Nephron (organoid): ENCODE measurements at regions not wholly inside any gene's neighbourhood (a gene's known extent, or its start where the extent isn't known, plus 50 kb on each side); places are given as distances from the start of the nearest gene placed in this dataset.
"Not testable (repeated sequence)": the region's sequence is repeated elsewhere in the genome, so short reads cannot be mapped to it uniquely, and the experiment has no call there.

Experiments
- H3K27ac Mint-ChIP-seq, 3 experiments: 2 replicates each; pipeline ENCODE4 v1.8.0; 2020; ENCODE audit warnings: mixed read lengths in 3 of 3, mild to moderate bottlenecking in 2 of 3, moderate library complexity in 1 of 3
- H3K27me3 Mint-ChIP-seq: 2 replicates; pipeline ENCODE4 v1.8.0; 2021; ENCODE audit warnings: low read depth, mild to moderate bottlenecking, moderate library complexity, mixed read lengths
- H3K36me3 Mint-ChIP-seq: 2 replicates; pipeline ENCODE4 v1.8.0; 2020; ENCODE audit warnings: low read depth, mixed read lengths
- H3K4me1 Mint-ChIP-seq: 2 replicates; pipeline ENCODE4 v1.8.0; 2020; ENCODE audit warnings: mixed read lengths
- H3K4me3 Mint-ChIP-seq, 3 experiments: 2 replicates each; pipeline ENCODE4 v1.8.0; 2020; ENCODE audit warnings: mild to moderate bottlenecking in 3 of 3, mixed read lengths in 3 of 3, moderate library complexity in 2 of 3
- H3K9me3 Mint-ChIP-seq: 2 replicates; pipeline ENCODE4 v1.8.0; 2020; ENCODE audit warnings: mixed read lengths
- TF ChIP-seq, protein P1 (sequence below), 3 experiments: fragments of 200-600 bp; sonication (generic); IDR thresholded peaks; one replicate each; pipeline ENCODE4 v1.5.0; 2021; ENCODE audit warnings: antibody characterized with exemption in 3 of 3; ENCODE audit not compliant: unreplicated experiment in 3 of 3

DNA sequence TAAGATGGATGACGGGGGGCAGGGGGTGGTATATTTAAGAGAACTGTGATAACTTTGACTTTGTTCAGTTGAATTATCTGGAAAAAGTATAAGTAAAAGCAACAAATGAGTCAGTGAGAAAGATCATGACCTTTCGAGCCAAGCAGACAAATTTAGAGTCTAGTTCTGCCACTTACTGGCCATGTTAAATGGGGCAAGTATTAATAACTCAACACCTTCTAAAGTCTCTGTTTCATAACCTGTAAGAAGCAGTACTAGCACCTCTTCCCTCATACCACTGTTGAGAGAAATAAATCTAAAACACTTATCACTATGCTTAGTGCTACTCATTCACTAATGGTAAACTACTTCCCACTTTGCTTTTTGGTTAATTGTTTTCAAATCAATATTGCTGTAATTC is 604.4 kb upstream of the LRRN3 start:
- Mint-ChIP-seq H3K4me3 (no peak overlapping the region), H3K36me3 (no peaks in the 10 kb centered on the region), H3K4me1 (no peaks in the 10 kb centered on the region), H3K27me3 (no peaks in the 10 kb centered on the region), H3K9me3 (peaks cover 8% of the 10 kb centered on the region), H3K27ac (no peak overlapping the region)
- TF ChIP-seq, protein P1, sequence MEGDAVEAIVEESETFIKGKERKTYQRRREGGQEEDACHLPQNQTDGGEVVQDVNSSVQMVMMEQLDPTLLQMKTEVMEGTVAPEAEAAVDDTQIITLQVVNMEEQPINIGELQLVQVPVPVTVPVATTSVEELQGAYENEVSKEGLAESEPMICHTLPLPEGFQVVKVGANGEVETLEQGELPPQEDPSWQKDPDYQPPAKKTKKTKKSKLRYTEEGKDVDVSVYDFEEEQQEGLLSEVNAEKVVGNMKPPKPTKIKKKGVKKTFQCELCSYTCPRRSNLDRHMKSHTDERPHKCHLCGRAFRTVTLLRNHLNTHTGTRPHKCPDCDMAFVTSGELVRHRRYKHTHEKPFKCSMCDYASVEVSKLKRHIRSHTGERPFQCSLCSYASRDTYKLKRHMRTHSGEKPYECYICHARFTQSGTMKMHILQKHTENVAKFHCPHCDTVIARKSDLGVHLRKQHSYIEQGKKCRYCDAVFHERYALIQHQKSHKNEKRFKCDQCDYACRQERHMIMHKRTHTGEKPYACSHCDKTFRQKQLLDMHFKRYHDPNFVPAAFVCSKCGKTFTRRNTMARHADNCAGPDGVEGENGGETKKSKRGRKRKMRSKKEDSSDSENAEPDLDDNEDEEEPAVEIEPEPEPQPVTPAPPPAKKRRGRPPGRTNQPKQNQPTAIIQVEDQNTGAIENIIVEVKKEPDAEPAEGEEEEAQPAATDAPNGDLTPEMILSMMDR (IDR thresholded peaks at IDR 0.05; ENCODE audit: unreplicated experiment in 3 of 3), result no peak

DNA sequence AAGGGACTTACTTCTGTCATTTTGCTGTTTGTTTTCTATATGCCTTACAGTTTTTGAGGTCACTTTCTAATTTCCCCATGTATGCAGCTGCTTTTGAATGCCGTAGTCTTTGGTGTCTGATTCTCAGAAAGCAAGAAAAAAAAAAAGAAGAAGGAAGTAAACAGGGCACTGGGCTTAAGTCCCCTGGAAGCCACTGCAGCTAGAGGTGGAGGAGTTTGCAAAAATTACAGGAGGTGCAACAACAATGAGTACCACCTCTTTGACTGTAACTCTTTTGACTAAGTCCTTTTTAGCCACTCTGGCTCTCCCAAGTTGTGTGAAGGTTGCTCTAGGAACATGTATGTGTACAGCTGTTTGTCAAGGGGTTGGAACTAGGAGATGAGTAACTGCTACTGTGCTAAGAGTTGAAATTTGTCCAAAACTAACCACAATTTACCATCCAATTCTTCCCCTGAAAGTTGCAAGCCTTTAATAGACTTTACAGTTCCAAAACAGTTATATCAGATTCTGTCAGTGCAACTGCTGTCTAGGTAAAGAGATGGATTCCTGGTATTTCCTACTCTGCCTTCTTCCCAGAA is 588.0 kb upstream of the LRRN3 start:
- peaks cover 3% of the 10 kb centered on the region for H3K9me3 Mint-ChIP-seq
- H3K4me1 Mint-ChIP-seq, result no peaks in the 10 kb centered on the region
- no peak overlapping the region for H3K4me3 Mint-ChIP-seq
- H3K27ac Mint-ChIP-seq, result no peak overlapping the region
- H3K36me3 Mint-ChIP-seq, result no peaks in the 10 kb centered on the region
- TF ChIP-seq, protein P1 (IDR thresholded peaks at IDR 0.05; ENCODE audit: unreplicated experiment in 3 of 3), result no peak
- no peaks in the 10 kb centered on the region for H3K27me3 Mint-ChIP-seq

DNA sequence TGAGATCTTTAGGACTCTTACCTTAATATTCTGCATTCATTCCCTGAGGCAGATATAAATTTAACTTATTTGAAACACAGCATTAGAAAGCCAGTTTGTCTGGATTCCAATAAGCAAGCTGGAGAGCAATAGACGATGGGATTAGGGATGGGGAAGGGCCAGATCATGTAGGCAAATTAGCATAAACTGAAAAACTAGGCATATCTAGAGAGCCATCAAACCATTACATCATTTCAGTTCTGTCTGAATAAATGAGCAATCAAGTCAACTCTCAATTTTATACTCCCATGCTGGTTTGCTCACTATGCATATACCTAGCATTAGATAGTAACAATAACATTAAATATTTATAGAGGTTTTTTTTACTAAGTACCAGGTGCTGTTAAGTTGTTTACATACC is 583.6 kb upstream of the LRRN3 start:
- TF ChIP-seq, protein P1 (IDR thresholded peaks at IDR 0.05; ENCODE audit: unreplicated experiment in 3 of 3), result no peak
- no peak overlapping the region for H3K27ac Mint-ChIP-seq
- H3K4me3 Mint-ChIP-seq, result no peak overlapping the region
- H3K36me3 Mint-ChIP-seq, result no peaks in the 10 kb centered on the region
- H3K27me3 Mint-ChIP-seq, result no peaks in the 10 kb centered on the region
- H3K9me3 Mint-ChIP-seq, result no peaks in the 10 kb centered on the region
- no peaks in the 10 kb centered on the region for H3K4me1 Mint-ChIP-seq

DNA sequence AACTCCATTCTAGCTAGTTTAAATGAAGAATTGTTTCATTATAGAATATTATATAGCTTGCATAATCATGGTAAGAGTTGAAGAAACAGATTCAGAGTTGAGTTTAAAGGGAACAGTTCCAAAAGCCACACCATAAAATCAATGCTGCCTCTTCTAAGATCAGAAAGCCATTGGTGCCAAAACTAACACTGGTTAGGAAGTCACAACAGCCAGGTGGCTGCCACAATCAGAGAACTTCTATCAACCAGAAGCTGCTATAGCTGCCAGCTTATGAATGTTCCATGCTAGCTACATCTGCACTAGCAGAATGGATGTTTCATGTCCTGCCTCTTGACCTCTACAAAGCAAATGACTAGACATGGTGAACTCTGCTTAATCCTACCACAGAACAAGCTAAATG is 583.1 kb upstream of the LRRN3 start:
- H3K27ac Mint-ChIP-seq, result no peak overlapping the region
- TF ChIP-seq, protein P1 (IDR thresholded peaks at IDR 0.05; ENCODE audit: unreplicated experiment in 3 of 3), result no peak
- H3K36me3 Mint-ChIP-seq, result no peaks in the 10 kb centered on the region
- H3K4me1 Mint-ChIP-seq, result no peaks in the 10 kb centered on the region
- H3K27me3 Mint-ChIP-seq, result no peaks in the 10 kb centered on the region
- no peaks in the 10 kb centered on the region for H3K9me3 Mint-ChIP-seq
- H3K4me3 Mint-ChIP-seq, result no peak overlapping the region

DNA sequence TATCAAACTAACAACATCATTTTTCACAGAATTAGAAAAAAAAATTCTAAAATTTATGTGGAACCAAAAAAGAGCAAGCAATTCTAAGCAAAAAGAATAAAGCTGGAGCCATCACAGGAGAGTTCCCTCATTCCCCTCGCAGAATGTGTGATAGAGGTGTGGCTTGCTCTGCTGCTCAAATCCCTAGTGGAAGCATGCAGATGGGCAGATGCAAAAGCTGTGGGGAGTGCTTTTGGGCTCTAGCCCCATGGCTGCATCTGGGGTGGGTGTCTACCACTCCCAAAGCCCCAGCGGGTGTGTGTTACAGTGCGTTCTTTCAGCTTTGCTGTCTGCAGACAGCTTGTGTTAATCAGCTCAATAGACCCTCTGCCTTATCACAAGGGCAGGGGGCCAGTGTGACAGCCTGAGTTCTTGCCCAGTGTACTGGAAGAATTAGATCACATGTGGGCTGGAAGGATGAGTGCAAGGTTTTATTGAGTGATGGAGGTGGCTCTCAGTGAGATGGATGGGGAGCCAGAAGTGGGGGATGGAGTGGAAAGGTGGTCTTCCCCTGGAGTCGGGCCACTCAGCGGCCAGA is 575.9 kb upstream of the LRRN3 start:
- not testable (repeated sequence) for H3K36me3 Mint-ChIP-seq, H3K27ac Mint-ChIP-seq, H3K9me3 Mint-ChIP-seq, H3K4me1 Mint-ChIP-seq, H3K4me3 Mint-ChIP-seq, H3K27me3 Mint-ChIP-seq

DNA sequence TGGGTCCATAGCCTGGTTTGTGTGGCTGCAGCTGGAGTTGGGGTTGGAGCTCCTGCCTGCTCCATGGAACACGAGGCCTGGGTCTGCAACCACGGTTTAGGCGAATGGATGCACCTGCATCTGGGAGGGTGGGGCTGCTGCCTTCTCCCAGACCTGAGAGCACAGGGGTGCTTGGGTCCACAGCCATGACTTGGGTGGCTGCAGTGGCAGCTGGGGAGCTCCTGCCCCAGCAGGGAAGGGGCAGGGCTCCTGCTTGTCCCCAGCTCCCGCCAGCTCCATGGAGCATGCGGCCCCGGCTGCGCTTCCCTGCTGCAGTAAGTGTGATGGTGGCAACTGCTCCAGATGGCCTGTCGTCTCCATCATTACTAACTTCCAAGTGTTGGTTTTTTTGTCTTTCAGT is 571.1 kb upstream of the LRRN3 start:
- Mint-ChIP-seq H3K4me1 (peaks cover 29% of the 10 kb centered on the region), H3K4me3 (no peak overlapping the region), H3K36me3 (peaks cover 9% of the 10 kb centered on the region), H3K9me3 (peaks cover 19% of the 10 kb centered on the region), H3K27me3 (no peaks in the 10 kb centered on the region), H3K27ac (no peak overlapping the region)
- TF ChIP-seq, protein P1 (IDR thresholded peaks at IDR 0.05; ENCODE audit: unreplicated experiment in 3 of 3), result no peak
